ENCODE measurements at regions not wholly inside any gene's neighbourhood (a gene's known extent, or its start where the extent isn't known, plus 50 kb on each side); places are given as distances from the start of the nearest gene placed in this dataset.

DNA sequence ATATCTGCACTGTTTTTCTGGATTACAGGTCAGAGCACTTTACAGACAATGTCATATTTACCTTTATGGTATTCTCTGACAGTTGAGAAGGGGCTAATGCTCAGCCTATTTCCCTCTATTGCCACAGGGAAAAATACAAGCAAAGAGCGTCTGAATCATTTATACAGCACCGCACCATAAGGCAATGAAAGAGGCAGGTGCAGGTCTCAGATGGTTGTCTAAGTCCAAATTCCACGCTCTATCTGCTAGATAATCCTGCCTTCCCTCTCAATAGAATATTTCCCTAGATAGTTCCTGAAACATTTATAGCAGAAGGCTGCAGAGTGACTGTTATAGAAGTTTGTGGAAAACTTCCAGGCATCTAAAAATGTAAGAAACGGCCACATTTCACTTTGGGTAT is 446.1 kb upstream of the CDH6 start:
- in situ Hi-C loops (cut with HindIII; ENCODE audit: low pct_unique_long_range_greater_than_20kb, low sequenced_read_pairs) = no loop called here
- DNase-seq (ENCODE audit: low read depth, low spot score) = no peak

DNA sequence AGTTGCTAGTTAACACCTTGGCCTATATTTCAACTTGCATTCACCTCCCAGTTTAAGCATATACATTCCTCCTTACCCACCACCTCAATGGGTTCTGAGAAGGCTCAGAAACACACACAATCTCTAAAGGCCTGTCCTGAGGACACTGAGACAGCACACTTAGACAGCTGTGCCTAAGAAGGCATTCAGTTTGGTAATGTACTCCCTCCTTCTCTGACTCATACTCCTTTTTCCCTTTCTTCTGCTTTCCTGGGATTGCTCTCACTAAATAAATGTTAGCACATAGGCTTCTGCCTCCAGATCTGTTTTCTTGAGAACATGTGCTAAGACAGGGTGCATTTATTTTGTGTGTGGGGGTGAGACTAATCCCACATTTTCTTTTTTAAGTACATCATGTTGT is 456.8 kb upstream of the CDH6 start:
- in situ Hi-C loops (cut with HindIII; ENCODE audit: low pct_unique_long_range_greater_than_20kb, low sequenced_read_pairs) = no loop called here
- no peak for DNase-seq (ENCODE audit: low read depth, low spot score)

DNA sequence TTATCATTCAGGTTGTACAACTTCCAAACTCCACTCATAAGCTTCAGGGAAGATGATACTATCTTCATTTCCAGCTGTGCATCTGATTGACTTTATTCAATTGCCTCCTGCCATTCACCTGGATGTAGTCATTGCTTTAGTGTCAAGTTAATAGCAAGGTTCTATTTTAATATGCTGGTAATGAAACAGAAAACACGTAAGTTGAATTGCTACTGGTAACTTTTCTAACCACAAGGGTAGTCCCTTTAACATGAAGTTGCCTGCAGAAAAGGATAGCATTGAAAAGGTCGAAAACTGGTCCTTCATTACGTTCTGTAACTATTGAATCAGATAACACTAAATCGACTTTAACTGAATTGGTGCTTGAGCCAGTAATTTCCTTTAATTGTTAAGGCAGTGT is 459.4 kb upstream of the CDH6 start:
- in situ Hi-C loops (cut with HindIII; ENCODE audit: low pct_unique_long_range_greater_than_20kb, low sequenced_read_pairs) = no loop called here
- DNase-seq (ENCODE audit: low read depth, low spot score) = no peak

DNA sequence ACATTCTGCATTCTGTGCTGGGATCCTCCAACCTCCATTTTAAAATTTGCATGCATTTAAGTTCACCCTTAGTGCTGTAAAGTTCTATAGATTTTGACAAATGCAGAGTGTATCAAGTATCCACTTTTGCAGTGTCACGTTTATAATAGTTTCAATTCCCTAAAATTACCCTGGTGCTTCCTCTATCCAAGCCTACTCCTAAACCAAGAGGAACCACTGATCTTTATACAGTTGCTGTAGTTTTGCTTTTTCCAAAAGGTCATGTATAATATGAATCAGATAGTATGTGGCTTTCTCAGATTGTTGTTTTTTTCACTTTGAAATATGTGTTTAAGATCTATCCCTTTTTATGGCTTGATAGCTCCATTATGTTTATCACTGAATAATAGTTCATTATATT is 468.4 kb upstream of the CDH6 start:
- in situ Hi-C loops (cut with HindIII; ENCODE audit: low pct_unique_long_range_greater_than_20kb, low sequenced_read_pairs) = no loop called here
- DNase-seq (ENCODE audit: low read depth, low spot score) = no peak

DNA sequence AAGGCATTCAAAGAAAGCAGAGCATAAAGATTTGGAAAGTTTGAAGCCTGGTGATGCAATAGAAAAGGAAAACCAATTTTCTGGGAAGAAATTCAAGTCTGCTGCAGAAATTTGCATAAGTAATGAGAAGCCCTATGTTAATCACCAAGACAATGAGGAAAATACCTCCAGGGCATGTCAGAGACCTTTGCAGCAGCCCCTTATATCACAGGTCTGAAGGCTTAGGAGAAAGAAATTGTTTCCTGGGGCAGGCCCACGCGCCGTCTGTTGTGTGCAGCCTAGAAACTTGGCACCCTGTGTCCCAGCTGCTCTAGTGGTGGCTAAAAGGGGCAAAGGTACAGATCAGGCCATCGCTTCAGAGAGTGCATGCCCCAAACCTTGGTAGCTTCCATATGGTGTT is 495.3 kb upstream of the CDH6 start:
- no peak for DNase-seq (ENCODE audit: low read depth, low spot score)
- in situ Hi-C loops (cut with HindIII; ENCODE audit: low pct_unique_long_range_greater_than_20kb, low sequenced_read_pairs) = no loop called here

DNA sequence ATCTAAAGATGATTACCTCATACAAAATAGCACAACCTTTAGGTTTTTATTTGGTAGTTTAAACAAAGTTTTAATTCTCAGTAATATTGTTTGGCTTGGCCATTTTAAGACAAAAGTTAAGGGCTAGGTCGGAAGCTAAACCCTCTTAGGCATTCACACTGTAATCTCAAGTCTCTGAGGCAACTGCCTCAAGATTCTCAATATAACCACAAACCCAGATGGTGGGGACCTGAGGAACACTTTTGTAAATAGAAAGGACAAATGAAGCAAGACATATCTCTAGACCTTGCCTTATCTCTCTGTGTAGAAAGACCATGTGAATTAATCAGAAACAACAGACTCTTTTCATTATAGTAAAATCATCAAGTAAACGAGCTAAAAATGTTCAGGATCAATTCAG is 500.2 kb upstream of the CDH6 start:
- in situ Hi-C loops (cut with HindIII; ENCODE audit: low pct_unique_long_range_greater_than_20kb, low sequenced_read_pairs) = no loop called here
- DNase-seq (ENCODE audit: low read depth, low spot score) = no peak

DNA sequence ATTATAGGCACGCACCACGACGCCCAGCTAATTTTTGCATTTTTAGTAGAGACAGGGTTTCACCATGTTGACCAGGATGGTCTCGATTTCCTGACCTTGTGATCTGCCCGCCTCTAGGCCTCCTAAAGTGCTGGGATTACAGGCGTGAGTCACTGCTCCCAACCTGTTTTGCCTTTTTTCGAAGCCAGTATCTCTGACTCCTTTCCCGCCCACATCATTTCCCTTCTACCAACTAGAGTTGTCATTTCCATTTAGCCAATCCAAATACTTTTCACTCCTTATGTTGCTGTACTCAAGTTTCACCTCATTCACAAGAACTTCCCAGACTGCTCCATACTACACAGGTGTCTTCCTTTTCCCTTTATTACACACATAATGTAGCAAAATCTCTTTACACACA is 502.6 kb upstream of the CDH6 start:
- DNase-seq (ENCODE audit: low read depth, low spot score) = no peak
- in situ Hi-C loops (cut with HindIII; ENCODE audit: low pct_unique_long_range_greater_than_20kb, low sequenced_read_pairs) = no loop called here

DNA sequence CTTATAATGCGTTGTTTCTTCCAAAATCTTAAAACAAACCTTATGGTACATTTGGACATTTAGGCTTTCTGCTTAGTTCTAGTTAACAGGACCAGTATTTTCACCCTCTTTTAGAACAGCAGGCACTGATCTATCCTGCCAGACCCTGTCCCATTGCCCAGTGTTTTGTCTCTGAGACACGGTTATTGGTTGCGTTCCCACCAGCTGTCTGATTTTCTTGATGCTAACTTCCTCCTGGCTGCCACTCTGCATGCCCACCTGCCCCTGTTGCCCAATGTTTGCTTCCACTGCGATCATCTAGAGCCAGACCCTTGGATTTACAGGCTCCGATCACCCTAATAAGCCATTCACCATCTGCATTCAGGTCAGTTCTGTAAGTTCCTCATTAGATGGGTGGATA is 506.0 kb upstream of the CDH6 start:
- in situ Hi-C loops (cut with HindIII; ENCODE audit: low pct_unique_long_range_greater_than_20kb, low sequenced_read_pairs) = no loop called here
- DNase-seq (ENCODE audit: low read depth, low spot score) = no peak

DNA sequence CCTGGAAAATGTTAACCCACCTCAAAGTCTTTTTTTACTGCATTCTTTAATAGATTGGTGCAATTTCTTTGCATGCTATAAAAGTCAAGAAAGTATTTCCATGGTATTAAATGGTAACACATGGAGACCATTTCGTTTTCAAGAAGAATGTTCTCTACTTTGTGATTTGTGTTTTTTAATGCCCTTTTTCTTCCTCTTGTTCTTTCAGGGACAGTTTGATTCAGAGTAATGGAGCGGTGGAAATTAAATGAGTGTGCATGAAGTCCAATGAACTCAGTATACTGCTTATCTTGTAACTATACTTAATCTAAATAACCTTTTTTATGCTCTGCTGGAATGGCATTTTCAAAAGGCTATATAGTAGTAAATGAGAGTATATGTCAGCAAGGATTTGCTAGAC is 507.0 kb upstream of the CDH6 start:
- in situ Hi-C loops (cut with HindIII; ENCODE audit: low pct_unique_long_range_greater_than_20kb, low sequenced_read_pairs) = no loop called here
- no peak for DNase-seq (ENCODE audit: low read depth, low spot score)

DNA sequence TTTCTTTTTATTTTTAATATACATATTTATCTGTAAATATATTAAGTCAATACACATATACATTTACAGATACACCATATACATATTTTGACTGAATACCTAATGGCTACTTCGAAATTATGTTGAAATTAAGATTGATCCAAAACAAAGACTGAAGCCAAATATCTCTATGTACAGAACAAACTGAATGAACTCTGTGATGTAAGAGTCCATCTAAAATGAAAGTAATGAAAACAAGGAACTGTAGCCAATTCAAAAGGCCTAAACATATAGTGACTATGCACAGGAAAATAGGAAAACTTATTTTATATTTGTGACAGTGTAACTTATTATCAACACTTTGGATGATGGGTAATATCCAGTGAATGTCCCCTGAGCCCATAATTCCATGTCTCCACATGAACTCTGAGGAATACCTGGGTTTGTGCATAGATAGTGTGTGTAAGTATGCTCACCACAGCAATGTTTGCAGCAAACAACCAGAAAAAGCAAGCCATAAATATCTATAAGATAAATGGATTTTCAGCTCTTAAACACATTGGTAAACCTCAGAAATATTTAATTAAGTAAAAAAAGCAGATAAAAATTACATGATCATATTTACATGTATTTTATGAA is 517.2 kb upstream of the CDH6 start:
- in situ Hi-C loops (cut with HindIII; ENCODE audit: low pct_unique_long_range_greater_than_20kb, low sequenced_read_pairs) = no loop called here
- DNase-seq (ENCODE audit: low read depth, low spot score) = no peak

DNA sequence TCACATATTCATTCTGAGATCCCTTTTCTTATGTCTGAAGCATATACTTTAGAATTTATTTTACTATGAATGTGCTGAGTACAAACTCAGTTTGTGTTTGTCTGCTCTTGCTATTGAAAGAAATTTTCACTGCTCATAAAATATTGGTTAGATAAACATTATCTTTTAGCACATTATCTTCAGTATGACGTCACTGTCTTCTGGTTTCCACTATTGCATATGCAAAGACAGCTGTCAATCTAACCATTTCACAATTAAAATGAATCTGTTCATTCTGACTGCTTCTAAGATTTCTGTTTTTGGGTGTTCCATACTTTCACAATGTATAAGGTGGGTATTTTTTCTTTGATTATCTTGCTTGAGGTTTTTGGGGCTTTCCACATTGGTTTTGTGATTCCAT is 526.2 kb upstream of the CDH6 start:
- in situ Hi-C loops (cut with HindIII; ENCODE audit: low pct_unique_long_range_greater_than_20kb, low sequenced_read_pairs) = no loop called here
- DNase-seq (ENCODE audit: low read depth, low spot score) = no peak

DNA sequence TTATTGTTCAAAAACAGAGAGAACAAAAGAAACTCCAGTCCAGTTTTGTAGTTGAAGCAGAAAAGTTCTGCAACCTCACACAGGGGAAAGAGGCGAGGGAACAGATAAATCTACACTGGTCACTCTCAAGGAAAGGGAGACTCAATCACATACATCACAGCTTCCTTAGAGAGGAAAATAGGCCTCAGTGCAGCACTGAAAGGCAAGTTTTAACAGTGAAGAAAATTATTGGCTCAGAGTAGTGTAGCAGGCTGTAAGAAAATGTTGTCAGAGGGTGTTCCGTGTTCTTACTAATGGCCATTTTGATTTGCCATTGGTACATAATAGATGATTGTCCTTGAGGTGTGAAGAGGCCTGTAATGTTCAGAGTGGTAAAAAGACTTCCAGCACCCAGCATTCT is 530.0 kb upstream of the CDH6 start:
- no peak for DNase-seq (ENCODE audit: low read depth, low spot score)
- in situ Hi-C loops (cut with HindIII; ENCODE audit: low pct_unique_long_range_greater_than_20kb, low sequenced_read_pairs) = no loop called here

DNA sequence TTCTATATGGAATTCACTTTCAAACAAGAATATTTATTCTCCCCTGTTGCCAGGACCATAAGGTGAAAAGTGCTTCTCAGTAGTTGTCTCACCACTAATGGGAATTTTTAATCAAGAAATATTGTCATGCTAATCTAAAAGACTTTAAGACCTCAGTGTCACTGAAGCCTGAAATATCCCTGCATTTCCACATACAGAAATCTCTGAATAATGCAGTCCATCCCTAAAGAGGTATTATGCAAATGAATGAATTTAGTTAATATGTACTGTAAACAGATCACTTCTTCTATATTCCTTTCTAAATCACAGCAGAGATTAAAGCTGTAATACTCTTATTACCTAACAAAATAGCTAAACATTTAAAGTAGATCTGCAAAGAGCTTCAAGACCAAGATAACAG is 531.1 kb upstream of the CDH6 start:
- DNase-seq (ENCODE audit: low read depth, low spot score) = no peak
- in situ Hi-C loops (cut with HindIII; ENCODE audit: low pct_unique_long_range_greater_than_20kb, low sequenced_read_pairs) = no loop called here

DNA sequence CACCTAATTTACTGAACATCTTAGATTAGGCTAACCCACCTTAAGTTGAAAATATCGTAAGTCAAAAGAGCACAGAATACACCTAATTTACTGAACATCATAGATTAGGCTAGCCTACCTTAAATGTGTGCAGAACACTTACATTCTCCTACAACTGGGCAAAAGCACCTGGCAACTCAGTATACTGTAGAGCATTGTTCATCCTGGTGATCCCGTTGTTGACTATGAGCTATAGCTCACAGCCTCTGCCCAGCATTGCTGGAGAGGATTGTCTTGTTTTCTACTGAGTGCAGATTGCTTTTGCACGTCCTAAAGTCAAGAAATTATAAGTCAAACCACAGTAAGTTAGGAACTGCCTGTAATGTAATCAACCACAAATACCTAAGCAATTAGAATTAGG is 531.8 kb upstream of the CDH6 start:
- in situ Hi-C loops (cut with HindIII; ENCODE audit: low pct_unique_long_range_greater_than_20kb, low sequenced_read_pairs) = no loop called here
- no peak for DNase-seq (ENCODE audit: low read depth, low spot score)

DNA sequence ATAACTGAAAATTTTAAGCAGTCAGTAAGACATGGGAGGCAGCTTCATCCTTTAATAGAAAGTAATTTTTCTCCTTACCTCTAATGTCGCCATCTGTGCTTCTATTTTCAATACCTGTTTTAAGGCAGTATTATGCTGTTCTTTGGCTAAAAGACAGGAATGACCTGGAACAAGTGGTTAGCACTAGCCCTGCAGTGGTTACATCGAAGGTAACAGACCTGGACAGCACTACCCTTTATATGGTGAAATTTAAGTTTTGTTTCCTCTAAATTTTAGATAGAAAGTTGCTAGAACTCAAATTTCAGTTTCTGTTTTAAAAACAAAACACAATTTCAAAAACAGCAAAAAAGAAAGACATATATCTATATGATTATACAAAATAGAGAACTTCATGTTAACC is 534.1 kb upstream of the CDH6 start:
- no peak for DNase-seq (ENCODE audit: low read depth, low spot score)
- in situ Hi-C loops (cut with HindIII; ENCODE audit: low pct_unique_long_range_greater_than_20kb, low sequenced_read_pairs) = no loop called here

DNA sequence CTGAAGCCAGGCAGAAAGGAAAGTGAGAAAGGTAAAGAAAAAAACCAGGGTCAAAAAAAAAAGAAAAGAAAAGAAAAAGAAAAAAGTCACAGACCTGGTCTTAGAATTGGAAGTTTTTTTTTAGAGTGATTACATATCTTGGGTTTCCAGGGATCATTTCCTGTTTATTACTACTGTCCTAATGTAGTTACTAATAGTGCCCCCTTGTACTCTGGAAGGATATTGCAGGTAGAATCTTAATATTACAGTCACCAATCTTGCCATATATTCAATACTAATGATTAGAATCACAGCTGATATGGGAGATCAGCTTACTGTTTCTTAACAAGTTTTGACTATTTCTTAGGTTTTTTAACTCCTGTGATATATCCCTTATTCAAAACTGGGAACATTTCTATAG is 543.2 kb upstream of the CDH6 start:
- in situ Hi-C loops (cut with HindIII; ENCODE audit: low pct_unique_long_range_greater_than_20kb, low sequenced_read_pairs) = no loop called here
- peak; percentile 13 for DNase-seq (ENCODE audit: low read depth, low spot score)

DNA sequence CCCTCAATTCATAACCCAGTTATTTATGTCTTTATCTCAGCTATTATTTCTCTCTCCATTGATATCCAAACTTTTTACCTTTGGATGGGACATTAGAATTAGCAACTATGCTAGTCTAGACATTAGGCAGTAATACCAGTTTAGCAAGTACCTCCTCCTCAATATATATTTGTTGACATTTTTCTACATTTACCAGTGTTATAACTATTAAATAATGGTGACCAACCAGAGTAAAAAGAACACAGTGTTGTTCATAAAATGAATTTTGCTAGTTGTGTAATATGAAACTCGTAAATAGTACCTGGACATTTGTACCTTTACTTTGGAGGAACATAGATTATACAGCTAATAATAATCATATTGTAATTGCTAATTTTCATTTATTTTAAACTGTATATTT is 554.6 kb upstream of the CDH6 start:
- in situ Hi-C loops (cut with HindIII; ENCODE audit: low pct_unique_long_range_greater_than_20kb, low sequenced_read_pairs) = no loop called here
- DNase-seq (ENCODE audit: low read depth, low spot score) = no peak

DNA sequence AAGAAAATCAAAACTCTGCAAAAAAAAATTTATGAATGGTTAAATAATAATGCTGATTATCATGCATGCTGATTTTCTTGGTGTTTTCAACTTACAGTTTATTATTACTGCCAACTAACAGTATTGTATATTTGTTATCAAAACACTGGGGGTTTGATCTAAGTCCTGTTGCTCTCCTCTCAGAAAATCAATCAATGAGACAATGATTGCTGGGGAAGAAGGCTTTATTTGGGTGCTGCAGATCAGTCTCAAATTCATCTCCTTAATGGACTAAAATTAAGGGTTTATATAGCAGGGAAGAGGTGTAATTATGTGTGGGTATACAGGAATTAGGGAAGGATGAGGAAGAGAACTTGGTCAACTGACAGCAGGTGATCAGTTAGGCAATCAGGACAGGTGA is 565.5 kb upstream of the CDH6 start:
- in situ Hi-C loops (cut with HindIII; ENCODE audit: low pct_unique_long_range_greater_than_20kb, low sequenced_read_pairs) = no loop called here
- no peak for DNase-seq (ENCODE audit: low read depth, low spot score)

DNA sequence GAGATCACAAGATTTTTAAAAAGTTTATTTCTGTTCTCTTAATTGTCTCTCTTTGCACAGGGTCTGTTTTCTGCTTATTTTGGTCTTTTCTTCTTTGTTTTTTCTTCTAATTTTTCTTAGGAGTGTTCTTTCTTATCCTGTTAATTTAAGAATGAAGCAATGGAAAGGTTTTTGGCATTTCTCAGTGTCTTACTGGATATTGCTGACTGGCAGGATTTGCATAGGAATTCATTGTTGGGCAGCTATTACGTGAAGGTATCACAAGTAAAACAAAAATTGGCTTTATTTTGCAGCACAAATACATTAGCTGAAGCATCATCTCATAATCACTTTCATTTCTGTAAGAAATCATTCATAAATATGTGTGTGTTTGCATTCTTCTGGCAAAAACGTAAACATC is 566.9 kb upstream of the CDH6 start:
- no peak for DNase-seq (ENCODE audit: low read depth, low spot score)
- in situ Hi-C loops (cut with HindIII; ENCODE audit: low pct_unique_long_range_greater_than_20kb, low sequenced_read_pairs) = no loop called here

DNA sequence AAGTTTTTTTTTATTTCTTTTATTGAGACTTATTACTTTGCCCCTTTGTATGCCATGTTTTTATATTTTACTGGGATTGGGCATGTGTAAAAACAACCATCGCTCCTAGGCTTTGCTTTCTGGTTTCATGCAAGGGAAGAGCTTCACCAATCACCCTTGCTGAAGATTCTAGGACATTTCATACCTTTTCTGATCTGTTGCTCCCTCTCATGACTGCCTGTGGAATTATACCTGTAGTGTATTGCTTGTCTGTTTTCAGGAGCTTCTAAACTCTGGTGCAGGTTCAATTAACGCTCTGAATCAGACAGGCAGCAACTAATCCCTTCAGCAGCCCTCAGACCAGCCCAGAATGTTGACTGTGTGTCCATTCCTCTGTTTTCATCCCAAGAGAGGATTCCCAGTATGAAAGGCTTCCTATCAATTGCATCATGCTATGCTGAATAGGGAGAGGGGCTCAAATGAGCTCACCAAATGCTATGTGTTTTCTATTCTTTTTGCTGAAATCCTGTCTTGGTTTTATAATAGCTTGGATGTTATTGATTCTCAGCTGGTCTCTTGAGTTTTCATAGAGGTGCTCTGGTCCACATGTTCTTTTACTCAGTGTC is 572.9 kb upstream of the CDH6 start:
- in situ Hi-C loops (cut with HindIII; ENCODE audit: low pct_unique_long_range_greater_than_20kb, low sequenced_read_pairs) = no loop called here
- DNase-seq (ENCODE audit: low read depth, low spot score) = no peak

Measured in SK-MEL-5 (cell line).